A673 (cell line): ENCODE measurements at regions not wholly inside any gene's neighbourhood (a gene's known extent, or its start where the extent isn't known, plus 50 kb on each side); places are given as distances from the start of the nearest gene placed in this dataset.

Source experiments
- BruUV-seq: library from RNA; stranded (reverse); fragments of 400-500 nt; replicated peaks from 2 replicates; lab custom pipeline; 2021; lab: Mats Ljungman, UMichigan
- CTCF ChIA-PET: fragments of 300-600 bp; sonication (Branson Sonifier 250); formaldehyde crosslinking; loops from one replicate; lab custom pipeline; 2022; ENCODE audit warnings: antibody characterized with exemption; lab: Charles Lee
- POLR2A ChIA-PET: fragments of 300-600 bp; sonication (Branson Sonifier 250); formaldehyde crosslinking; loops from one replicate; lab custom pipeline; 2022; ENCODE audit warnings: antibody characterized with exemption; ENCODE audit not compliant: low non-redundant PET; lab: Charles Lee
- DNase-seq: peaks from one replicate; pipeline ENCODE4 v3.0.0-alpha.2; 2015; ENCODE audit warnings: low spot score
- H3K27ac ChIP-seq: fragments of 200-600 bp; sonication (generic); 2 replicates; pipeline ENCODE4 v1.5.1; 2016; ENCODE audit warnings: mixed run types, low read depth, mild to moderate bottlenecking, mixed read lengths, antibody characterized with exemption, low read length; ENCODE audit not compliant: poor library complexity, severe bottlenecking
- H3K27me3 ChIP-seq: fragments of 200-600 bp; sonication (generic); replicated peaks from 2 replicates; pipeline ENCODE4 v1.6.1; 2017; ENCODE audit warnings: mixed run types, low read depth, mild to moderate bottlenecking, mixed read lengths, antibody characterized with exemption, low read length; ENCODE audit not compliant: insufficient read depth, poor library complexity
- H3K36me3 ChIP-seq: fragments of 200-600 bp; sonication (generic); 2 replicates; pipeline ENCODE4 v1.6.1; 2016; ENCODE audit warnings: mixed run types, mild to moderate bottlenecking, mixed read lengths, antibody characterized with exemption, low read length; ENCODE audit not compliant: insufficient read depth, poor library complexity, severe bottlenecking
- H3K4me1 ChIP-seq: fragments of 200-600 bp; sonication (generic); 2 replicates; pipeline ENCODE4 v1.6.1; 2017; ENCODE audit warnings: mixed run types, mild to moderate bottlenecking, mixed read lengths, antibody characterized with exemption, low read length; ENCODE audit not compliant: insufficient read depth, poor library complexity, severe bottlenecking
- H3K4me3 ChIP-seq: fragments of 200-600 bp; sonication (generic); 2 replicates; pipeline ENCODE4 v1.5.1; 2016; ENCODE audit warnings: low read depth, mixed run types, mild to moderate bottlenecking, mixed read lengths, low read length; ENCODE audit not compliant: poor library complexity, severe bottlenecking
- H3K9me3 ChIP-seq: fragments of 200-600 bp; sonication (generic); 2 replicates; pipeline ENCODE4 v1.6.1; 2016; ENCODE audit warnings: mixed run types, low read depth, mild to moderate bottlenecking, mixed read lengths, antibody characterized with exemption, low read length; ENCODE audit not compliant: poor library complexity, severe bottlenecking
- EZH2 ChIP-seq: fragments of 200-600 bp; sonication (generic); IDR thresholded peaks from 2 replicates; pipeline ENCODE4 v1.6.1; 2017; ENCODE audit warnings: borderline replicate concordance, low read depth, mild to moderate bottlenecking, mixed read lengths, antibody characterized with exemption, low read length; ENCODE audit not compliant: poor library complexity, severe bottlenecking
- intact Hi-C: fragments of 100-400 bp; cut with micrococcal nuclease; formaldehyde crosslinking; loops from one replicate; pipeline ENCODE4 v1.10.0; 2022; ENCODE audit not compliant: unreplicated experiment
- TF ChIP-seq, protein P1 (sequence below): fragments of 300-800, 200-600 bp; sonication (generic); conservative IDR thresholded peaks from 2 replicates; pipeline ENCODE4 v1.5.1; 2017; ENCODE audit warnings: low read depth, mild to moderate bottlenecking, antibody characterized with exemption, low read length, moderate library complexity, mixed read lengths

DNA sequence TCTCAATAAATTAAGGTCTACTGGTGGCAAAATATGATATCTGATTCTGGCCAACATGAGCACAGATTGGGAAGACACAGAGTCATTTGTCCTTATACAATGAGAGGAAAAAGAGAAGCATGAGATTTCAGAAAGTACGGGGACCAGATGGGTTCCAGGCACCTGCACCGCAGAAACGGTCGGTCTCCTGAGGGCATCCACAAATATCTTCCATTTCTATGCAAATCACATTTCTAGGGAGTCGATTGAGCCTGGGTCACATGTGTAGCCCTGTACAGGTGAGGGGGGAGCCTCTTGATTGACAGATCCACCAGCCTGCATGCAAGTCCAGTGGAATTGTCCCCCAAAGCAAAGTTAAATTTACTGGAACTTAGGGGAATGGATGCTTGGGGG lies 415.6 kb downstream of the NPHP4 start:
- Histone ChIP-seq H3K36me3 (no peaks in the 10 kb centered on the region), H3K27ac (no peak overlapping the region), H3K4me1 (no peaks in the 10 kb centered on the region), H3K27me3 (peaks cover 11% of the 10 kb centered on the region), H3K4me3 (no peak overlapping the region), H3K9me3 (no peaks in the 10 kb centered on the region)
- ChIA-PET POLR2A (no interaction called here), CTCF (no interaction called here)
- TF ChIP-seq EZH2, result no peak
- TF ChIP-seq, protein P1, sequence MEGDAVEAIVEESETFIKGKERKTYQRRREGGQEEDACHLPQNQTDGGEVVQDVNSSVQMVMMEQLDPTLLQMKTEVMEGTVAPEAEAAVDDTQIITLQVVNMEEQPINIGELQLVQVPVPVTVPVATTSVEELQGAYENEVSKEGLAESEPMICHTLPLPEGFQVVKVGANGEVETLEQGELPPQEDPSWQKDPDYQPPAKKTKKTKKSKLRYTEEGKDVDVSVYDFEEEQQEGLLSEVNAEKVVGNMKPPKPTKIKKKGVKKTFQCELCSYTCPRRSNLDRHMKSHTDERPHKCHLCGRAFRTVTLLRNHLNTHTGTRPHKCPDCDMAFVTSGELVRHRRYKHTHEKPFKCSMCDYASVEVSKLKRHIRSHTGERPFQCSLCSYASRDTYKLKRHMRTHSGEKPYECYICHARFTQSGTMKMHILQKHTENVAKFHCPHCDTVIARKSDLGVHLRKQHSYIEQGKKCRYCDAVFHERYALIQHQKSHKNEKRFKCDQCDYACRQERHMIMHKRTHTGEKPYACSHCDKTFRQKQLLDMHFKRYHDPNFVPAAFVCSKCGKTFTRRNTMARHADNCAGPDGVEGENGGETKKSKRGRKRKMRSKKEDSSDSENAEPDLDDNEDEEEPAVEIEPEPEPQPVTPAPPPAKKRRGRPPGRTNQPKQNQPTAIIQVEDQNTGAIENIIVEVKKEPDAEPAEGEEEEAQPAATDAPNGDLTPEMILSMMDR, result no peak
- intact Hi-C loops, result no loop called here
- no TSS peak for BruUV-seq
- no peak for DNase-seq

DNA sequence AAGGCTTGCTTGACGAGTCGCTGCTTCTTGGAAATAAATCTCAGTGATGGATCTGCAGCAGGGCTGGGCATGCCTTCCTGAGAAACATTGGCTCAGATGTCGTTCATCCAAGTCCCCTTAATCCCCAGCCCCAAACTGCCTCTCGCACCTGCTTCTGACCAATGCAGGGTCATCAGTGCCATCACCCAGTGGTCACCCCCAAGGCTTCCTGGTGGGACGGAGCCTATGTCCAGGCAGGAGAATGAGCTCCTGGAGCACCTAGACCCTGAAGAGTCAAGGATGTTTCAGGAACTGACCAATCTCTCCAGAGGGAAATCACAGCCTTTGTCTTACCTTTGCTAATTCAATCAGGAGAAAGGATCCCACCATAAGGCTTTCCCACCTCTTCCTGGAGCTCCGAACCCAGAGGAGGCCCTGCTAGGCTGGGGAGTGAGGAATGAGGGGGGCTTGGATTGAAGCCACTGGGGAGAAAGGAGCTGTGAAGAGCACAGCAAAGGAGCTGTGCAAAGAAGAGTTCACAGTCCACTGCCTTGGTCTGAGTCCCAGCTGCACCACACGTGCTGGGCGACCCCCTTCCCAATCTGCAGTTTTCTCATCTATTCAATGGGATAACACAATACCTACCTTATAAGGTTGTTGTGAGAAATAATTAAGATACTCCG lies 416.1 kb downstream of the NPHP4 start:
- DNase-seq, result no peak
- H3K36me3 ChIP-seq, result no peaks in the 10 kb centered on the region
- no peaks in the 10 kb centered on the region for H3K9me3 ChIP-seq
- ChIA-PET POLR2A (no interaction called here), CTCF (no interaction called here)
- peaks cover 10% of the 10 kb centered on the region for H3K27me3 ChIP-seq
- no peaks in the 10 kb centered on the region for H3K4me1 ChIP-seq
- TF ChIP-seq EZH2, result no peak
- TF ChIP-seq, protein P1, result no peak
- H3K4me3 ChIP-seq, result no peak overlapping the region
- intact Hi-C loops, result no loop called here
- BruUV-seq, result no TSS peak
- no peak overlapping the region for H3K27ac ChIP-seq

DNA sequence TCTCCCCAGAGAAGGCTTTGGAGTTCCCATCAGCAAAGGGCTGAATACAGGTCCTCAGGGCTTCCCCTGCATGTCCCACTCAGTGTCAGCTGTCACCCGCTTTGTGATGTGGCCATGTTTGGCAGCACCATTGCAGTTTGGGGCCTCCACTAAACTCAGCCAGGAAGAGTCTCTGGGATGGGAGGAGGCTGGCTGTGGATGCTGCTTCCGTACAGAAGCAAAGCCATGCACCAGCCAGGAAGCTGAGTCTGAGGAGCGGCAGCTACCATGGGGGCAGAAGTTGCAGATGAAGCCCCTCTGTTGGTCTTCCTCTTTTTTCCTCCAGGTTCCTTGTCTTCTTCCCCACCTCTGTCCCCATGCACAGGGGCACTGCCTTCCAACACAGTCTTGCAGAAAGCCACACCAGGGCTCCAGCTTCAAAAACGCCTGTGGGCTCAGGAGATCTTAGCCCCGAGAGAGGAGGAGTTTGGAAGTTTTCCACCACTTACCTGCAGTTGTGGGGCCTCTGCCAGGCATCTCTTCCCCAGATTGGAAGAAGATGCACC lies 416.8 kb downstream of the NPHP4 start:
- no TSS peak for BruUV-seq
- Histone ChIP-seq H3K36me3 (no peaks in the 10 kb centered on the region), H3K4me3 (no peak overlapping the region), H3K4me1 (no peaks in the 10 kb centered on the region), H3K27ac (no peak overlapping the region), H3K27me3 (peaks cover 10% of the 10 kb centered on the region), H3K9me3 (no peaks in the 10 kb centered on the region)
- POLR2A ChIA-PET, result no interaction called here
- TF ChIP-seq, protein P1, result no peak
- TF ChIP-seq EZH2, result no peak
- CTCF ChIA-PET, result no interaction called here
- intact Hi-C loops, result no loop called here
- no peak for DNase-seq
